H4 (cell line): ENCODE measurements at regions not wholly inside any gene's neighbourhood (a gene's known extent, or its start where the extent isn't known, plus 50 kb on each side); places are given as distances from the start of the nearest gene placed in this dataset.
"Not testable (repeated sequence)": the region's sequence is repeated elsewhere in the genome, so short reads cannot be mapped to it uniquely, and the experiment has no call there.

Experiments used
- DNase-seq: peaks from one replicate; pipeline ENCODE4 v3.0.0-alpha.2; 2015; ENCODE audit warnings: low spot score

- DNase-seq, result no peak
Measured at GRCh38 chr6:23499549-23499948, 626.5 kb upstream of the NRSN1 start.

GRCh38 chr6:23503173-23503572 lies 622.8 kb upstream of the NRSN1 start:
- no peak for DNase-seq

- no peak for DNase-seq
Measured at GRCh38 chr6:23505026-23505425, 621.0 kb upstream of the NRSN1 start.

GRCh38 chr6:23510778-23511510 lies 615.1 kb upstream of the NRSN1 start:
- no peak for DNase-seq

- no peak for DNase-seq
Measured at GRCh38 chr6:23511817-23512216, 614.2 kb upstream of the NRSN1 start.

- DNase-seq, result no peak
Measured at GRCh38 chr6:23518294-23518693, 607.7 kb upstream of the NRSN1 start.

GRCh38 chr6:23522792-23523547 lies 603.0 kb upstream of the NRSN1 start:
- no peak for DNase-seq

GRCh38 chr6:23523771-23524170 lies 602.2 kb upstream of the NRSN1 start:
- no peak for DNase-seq

GRCh38 chr6:23524548-23524947 lies 601.5 kb upstream of the NRSN1 start:
- DNase-seq, result no peak

GRCh38 chr6:23526526-23526925 lies 599.5 kb upstream of the NRSN1 start:
- no peak for DNase-seq

GRCh38 chr6:23529902-23530301 lies 596.1 kb upstream of the NRSN1 start:
- DNase-seq, result no peak

GRCh38 chr6:23531666-23532065 lies 594.3 kb upstream of the NRSN1 start:
- no peak for DNase-seq

GRCh38 chr6:23532227-23532626 lies 593.8 kb upstream of the NRSN1 start:
- DNase-seq, result no peak

GRCh38 chr6:23533311-23533710 lies 592.7 kb upstream of the NRSN1 start:
- DNase-seq, result no peak

GRCh38 chr6:23533944-23534343 lies 592.1 kb upstream of the NRSN1 start:
- DNase-seq, result no peak

- no peak for DNase-seq
Measured at GRCh38 chr6:23534351-23534750, 591.7 kb upstream of the NRSN1 start.

- DNase-seq, result no peak
Measured at GRCh38 chr6:23535101-23535500, 590.9 kb upstream of the NRSN1 start.

GRCh38 chr6:23537828-23538227 lies 588.2 kb upstream of the NRSN1 start:
- DNase-seq, result no peak

- no peak for DNase-seq
Measured at GRCh38 chr6:23547851-23548250, 578.2 kb upstream of the NRSN1 start.

- not testable (repeated sequence) for DNase-seq
Measured at GRCh38 chr6:23554953-23555352, 571.1 kb upstream of the NRSN1 start.

- DNase-seq, result no peak
Measured at GRCh38 chr6:23559587-23560343, 566.2 kb upstream of the NRSN1 start.

- DNase-seq, result peak; percentile 57
Measured at GRCh38 chr6:23561732-23562131, 564.3 kb upstream of the NRSN1 start.

GRCh38 chr6:23562554-23562953 lies 563.5 kb upstream of the NRSN1 start:
- no peak for DNase-seq
